HG02943 (cell line): ENCODE measurements at regions not wholly inside any gene's neighbourhood (a gene's known extent, or its start where the extent isn't known, plus 50 kb on each side); places are given as distances from the start of the nearest gene placed in this dataset.

ENCODE experiments used
- ATAC-seq: cut with Tn5 transposase; IDR thresholded peaks from one replicate; pipeline ENCODE4 v1.9.1; 2021; ENCODE audit warnings: mild to moderate bottlenecking, low read depth, moderate library complexity; ENCODE audit not compliant: unreplicated experiment

DNA sequence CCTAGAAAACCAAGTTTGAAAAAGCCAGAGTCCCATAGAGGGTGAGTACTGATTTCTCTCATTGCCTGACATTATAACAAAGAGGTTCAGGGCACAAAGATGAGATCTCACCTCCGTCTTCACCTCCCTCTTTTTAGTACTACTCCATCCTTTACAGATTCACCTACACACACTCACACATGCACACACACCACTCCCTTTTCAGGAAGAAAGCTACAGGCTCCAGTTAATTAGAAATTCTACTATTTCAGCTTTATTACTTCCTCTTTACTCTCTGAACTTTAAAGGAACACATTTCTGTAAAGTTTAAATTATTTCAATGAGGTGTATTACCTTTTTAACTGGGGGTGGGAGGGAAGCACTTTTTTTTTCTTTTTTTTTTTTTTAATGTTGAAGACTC, 59.6 kb upstream of the PRDX6 start:
- ATAC-seq, result no peak

DNA sequence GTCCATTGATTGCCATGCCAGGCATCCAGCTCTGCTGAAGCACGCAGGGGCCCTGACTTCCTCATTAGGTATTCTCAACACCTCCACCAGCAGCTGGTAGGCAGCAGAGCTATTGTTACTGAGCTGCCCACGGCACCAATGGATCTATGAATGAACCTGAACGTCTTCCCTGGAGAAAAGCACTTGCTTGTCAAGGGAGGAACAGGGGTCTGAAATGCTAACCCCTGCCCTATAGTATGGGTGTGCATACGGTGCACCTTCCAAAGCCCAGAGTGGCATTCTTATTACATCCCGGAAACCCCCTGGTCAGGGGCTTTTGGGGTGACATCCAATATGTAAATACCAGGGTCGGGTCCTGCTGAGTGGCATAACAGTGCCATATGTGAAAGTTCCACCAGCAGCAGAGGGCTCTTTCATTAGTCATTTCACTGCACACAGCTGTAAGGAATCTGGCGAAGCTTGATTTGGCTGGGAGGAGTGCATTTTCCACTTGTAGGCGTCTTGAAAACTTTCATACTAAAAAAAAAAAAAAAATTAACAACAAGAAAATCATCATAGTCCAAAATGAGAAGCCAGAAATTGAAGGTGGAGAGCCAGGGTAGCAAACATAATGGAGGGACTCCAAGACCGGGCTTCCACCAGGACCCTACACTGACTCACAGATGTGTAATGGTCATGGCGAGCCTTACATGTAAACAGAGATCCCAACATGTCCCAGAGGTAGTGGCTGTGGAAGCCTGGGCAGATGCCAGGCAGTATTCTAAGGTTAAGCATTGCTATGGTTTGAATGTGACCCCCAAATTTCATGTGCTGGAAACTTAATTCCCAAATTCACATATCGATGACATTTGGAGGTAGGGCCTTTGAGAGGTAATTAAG, 58.8 kb upstream of the PRDX6 start:
- peak; percentile 39 for ATAC-seq

DNA sequence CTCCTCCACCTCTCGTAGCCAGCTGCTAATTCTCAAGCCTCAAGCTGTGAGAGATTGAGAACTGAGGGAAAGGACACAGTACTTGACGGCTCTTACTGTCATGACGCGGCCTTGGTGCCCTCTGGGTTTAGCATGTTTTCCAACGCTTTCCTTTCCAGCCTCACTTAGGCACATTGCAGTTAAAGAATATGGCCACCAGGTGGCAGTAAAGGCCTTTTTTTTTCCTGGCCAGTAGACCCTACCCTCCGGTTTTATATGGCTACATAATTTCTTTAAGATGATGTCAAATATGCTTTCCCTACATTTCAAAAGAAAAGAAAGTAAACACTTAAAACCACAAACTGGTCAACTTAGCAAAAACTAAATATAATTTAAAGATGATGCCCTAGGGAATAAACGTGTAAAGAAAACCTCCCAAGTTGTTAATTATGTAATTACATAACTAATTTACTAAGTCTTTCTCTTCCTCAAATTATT, 56.8 kb upstream of the PRDX6 start:
- no peak for ATAC-seq

DNA sequence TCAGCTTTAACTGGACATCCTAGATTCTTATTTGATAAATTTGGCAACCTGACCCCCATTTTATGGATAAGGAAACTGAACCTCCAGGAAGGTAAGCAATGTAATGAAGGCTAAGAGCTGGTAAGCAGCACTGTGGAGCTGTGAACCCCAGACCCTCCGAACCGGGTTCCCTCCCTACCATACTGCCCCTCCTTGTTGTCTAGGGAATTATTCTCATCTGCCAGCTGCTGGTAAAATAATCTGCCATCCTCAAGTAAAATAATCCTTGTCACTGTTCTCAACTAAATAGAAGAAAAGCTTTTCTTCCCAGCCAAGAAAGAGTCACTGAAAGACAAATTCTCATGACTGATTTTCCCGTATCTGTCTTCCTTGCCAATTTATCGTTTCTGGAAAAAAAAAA, 55.8 kb upstream of the PRDX6 start:
- ATAC-seq, result no peak

DNA sequence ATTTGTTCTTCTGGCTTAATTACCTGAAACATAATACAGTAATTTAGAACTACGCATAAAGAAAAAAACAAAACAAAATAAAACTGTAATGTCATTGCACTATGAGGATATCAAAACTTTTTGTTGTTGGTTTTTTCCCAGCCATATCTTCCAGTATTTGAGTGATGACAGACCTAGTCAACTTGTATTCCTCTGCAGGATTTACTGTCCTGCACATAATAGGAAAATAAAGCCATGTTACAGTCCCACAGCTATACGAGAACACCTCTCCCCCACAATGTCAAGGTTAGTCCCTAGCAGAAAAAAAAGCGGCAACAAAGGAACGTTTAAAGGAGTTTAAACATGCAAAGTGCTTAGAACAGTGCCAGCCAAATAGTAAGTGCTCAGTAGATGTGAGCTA, 55.3 kb upstream of the PRDX6 start:
- no peak for ATAC-seq

DNA sequence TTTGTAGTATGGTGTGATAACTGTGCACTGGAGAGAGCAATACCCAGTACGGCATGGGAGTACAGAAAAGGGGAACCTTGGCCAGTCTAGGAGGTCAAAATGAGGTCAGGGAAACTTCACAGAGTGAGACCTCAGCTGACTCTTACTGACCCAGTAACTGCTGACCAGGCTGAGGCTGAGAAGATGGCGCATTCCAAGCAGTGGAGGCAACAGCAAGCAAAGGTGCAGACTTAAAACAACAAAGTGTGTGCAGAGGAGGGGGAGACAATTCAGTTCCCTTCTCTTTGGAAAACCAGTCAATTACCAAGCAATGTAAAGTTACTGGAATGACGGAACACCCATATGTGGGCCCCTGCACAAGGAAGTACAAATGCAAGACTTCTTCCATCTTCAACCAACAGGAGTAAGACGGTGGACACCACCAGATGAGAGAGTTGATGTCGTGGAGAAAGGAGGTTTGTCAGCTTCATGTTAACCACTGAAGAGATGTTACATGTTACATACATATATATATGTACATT, 54.6 kb upstream of the PRDX6 start:
- no peak for ATAC-seq

DNA sequence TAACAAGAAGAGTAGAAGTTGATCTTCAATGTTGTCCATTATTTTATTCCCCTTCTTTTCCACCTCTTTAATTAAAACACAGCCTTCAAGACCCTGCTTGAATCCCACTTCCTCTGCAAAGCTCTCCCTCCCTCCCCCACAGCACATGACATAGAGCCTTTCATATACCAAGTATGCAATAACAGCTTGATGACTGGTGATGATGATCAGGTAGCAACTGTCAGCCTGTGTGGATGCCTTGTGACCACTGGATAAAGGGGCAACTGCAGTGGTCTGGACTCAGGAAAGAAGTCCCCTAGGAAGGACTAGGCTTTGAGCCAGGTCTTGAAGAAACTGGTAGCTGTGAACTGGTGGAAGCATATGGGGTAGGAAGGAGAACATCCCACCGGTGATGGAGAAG, 53.8 kb upstream of the PRDX6 start:
- ATAC-seq, result no peak

DNA sequence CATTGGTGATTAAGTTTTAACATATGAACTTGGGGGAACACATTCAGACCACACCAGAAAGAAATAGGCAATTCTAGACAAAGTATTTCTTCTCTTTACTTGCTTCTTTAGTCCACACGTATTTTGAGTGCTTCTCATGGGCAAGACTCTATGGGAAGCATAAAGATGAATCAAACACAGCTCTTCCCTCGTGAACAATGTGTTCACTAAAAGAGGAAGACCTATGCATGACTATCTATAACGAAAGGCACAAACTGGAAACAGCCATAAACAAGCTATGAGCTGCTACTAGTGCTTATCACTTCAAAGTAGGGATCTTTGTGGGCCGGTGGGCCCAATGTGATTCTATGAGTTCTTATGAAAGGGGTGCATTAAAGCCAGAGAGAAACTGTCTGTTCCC, 53.0 kb upstream of the PRDX6 start:
- ATAC-seq, result no peak

DNA sequence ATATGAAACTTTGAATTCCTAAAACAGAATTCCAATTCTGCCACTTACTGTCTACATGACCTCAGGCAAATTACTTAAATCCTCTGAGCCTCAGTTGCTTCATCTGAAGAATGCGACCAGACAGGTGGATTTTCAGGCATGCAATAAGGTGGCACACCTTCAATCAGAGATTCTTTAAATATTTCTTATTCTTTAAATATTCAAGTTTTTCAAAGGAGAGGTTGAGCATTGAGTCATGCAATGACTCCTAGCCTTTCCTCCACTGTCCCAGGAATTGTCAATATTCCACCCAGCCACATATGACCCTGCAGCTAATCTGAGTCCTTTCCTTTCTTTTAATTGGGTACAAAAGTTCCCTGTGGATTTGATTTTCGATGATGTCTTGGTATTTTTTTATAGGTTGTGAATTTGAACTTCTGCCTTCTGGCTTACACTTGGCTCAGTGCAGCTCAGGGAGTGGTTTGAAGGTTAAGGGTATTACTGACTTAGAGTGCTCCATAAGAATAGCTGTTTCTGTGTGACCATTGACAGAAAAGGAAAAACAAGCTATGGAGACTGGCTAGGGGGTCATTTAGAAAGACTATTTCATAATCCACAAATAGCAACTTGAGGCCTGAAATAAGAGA, 52.2 kb upstream of the PRDX6 start:
- ATAC-seq, result no peak

DNA sequence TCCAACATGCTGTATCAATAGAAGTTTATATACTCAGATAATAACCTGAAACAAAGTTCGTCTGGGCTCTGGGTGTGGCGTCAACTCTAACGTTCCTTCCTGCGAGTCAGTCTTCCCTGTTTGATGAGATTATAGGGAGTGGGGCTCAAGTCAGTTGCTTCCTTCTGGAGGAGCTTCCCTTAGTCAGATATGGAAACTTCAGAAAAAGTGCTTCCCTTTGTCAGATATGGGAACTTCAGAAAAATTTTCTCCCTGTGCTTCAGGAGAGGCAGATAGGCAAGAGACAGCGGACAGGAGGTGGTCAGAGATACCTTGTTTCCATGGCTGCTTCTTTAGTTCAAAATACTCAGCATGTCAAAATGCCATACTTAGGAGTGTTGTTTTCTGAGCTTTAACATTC, 51.1 kb upstream of the PRDX6 start:
- ATAC-seq, result no peak

DNA sequence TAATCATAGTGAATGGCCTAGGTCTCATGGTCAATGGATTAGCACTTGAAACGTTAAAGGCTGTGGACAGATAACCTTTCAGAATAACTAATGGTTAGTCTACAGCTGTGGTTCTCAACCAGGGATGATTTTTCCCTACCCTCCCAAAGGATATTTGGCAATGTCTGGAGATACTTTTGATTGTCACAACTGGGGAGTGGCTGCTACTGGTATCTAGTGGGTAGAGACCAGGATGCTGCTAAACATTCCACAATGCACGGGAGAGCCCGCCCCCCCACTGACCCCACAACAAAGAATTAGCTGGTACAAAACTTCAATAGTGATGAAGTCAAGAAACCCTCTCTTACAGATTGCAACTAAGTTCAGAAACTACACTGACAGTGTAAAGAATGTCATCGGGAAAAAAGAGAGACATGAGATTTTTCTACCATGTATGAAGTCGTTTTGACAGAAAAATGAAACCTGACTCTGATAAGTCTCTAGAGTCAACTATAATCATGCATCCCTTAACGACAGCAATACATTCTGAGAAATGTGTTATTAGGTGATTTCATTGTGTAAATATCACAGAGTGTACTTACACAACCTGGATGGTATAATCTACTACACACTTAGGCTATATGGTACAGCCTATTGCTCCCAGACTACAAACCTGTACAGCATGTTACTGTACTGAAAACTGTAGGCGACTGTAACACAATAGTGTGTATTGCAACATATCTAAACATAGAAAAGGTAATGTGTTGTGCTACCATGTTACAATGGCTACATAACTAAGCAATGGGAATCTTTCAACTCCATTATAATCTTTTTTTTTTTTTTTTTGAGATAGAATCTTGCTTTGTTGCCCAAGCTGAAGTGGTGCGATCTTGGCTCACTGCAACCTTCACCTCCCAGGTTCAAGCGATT, 49.7 kb upstream of the PRDX6 start:
- ATAC-seq, result no peak
